HG02763 (cell line): ENCODE measurements at regions not wholly inside any gene's neighbourhood (a gene's known extent, or its start where the extent isn't known, plus 50 kb on each side); places are given as distances from the start of the nearest gene placed in this dataset.
"Not testable (repeated sequence)": the region's sequence is repeated elsewhere in the genome, so short reads cannot be mapped to it uniquely, and the experiment has no call there.

Experiments
- ATAC-seq: cut with Tn5 transposase; IDR thresholded peaks from one replicate; pipeline ENCODE4 v1.9.1; 2021; ENCODE audit warnings: mild to moderate bottlenecking, moderate library complexity; ENCODE audit not compliant: unreplicated experiment

- ATAC-seq, result no peak
Measured at GRCh38 chr18:42306594-42306980, 351.6 kb downstream of the PIK3C3 start.

DNA sequence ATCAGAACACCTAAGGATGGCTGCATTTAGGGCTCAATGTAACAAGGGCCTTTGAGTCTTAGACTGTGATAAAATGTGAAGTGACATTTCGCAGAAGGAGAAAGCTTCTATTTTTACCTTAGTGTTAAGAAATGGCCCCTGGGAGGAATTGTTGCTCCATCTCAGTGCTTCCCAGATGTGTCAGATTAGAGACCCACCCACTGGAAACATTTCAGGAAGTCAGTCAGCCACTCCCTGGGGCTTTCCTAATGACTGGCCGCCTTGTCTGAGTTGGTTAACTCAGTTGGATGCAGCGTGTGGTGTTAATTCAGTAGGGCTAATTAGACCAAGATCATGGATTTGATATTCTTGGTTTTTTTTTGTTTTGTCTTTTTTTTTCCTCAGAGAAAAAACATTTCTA is 355.9 kb downstream of the PIK3C3 start:
- no peak for ATAC-seq

- no peak for ATAC-seq
Measured at GRCh38 chr18:42326752-42327151, 371.7 kb downstream of the PIK3C3 start.

GRCh38 chr18:42328931-42329330 is 373.9 kb downstream of the PIK3C3 start:
- ATAC-seq, result no peak

DNA sequence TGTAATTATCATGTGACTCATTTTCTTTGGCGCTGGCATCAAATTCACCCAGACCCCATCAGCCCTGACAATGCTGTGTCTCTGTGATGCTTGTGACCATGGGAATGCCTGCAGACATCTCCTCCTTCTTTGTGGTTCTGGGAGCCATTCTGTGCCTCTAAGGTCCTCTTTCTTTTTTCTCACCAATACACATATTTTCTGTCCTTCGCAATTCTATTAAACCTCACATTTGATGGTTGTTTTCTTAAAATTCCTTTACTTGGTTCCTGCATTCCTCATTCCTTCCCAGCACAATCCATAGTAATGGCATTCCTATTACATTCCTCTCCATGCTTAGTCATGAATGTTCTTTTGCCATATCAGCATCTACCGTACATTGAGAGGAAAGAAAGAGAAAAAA is 375.3 kb downstream of the PIK3C3 start:
- no peak for ATAC-seq

DNA sequence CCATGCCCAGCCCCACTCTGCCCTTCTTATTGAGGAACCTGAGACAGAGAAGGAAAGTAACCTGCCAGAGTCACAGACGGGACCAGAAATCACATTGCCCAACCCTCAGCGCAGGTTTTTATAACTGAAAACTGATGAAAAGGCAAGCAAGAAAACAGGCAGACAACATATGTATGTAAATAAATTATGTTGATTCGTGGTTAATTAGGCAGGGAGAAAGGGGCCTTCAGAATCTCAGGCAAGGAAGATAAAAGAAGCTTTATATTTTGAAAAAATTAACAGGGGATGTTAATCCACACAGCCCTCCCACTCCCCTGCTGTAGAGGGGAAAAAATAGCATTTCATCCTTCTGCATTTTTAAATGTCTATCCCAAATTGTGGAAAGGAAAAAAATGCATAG is 378.5 kb downstream of the PIK3C3 start:
- no peak for ATAC-seq

DNA sequence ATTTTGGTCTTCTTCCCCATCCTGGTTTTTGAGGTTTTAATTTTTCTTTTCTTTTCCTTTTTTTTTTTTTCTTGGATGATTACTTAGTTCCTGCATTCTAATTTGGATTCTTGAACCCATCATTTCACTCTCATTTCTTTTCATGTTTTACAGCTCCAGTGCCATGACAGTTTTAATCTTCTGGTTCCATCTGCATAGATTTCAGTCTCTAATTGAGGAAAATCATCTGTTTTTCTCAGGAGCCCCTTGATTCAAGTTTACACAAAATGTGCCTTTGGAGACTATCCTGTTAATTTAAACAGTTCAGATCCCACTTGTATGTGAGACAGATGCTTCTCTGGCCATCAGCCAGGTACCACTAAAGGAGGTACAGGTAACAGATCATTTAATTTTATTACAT is 379.9 kb downstream of the PIK3C3 start:
- no peak for ATAC-seq

DNA sequence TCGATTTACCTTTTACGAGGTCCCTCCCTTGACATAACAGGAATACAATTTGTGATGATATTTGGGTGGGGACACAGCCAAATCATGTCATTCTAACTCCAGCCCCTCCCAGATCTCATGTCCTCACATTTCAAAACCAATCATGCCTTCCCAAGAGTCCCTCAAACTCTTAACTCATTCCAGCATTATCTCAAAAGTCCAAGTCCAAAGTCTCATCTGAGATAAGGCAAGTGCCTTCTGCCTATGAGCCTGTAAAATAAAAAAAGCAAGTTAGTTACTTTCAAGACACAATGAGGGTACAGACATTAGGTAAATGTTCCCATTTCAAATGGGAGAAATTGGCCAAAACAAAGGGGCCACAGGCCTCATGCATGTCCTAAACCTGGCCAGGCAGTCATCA is 381.1 kb downstream of the PIK3C3 start:
- no peak for ATAC-seq

DNA sequence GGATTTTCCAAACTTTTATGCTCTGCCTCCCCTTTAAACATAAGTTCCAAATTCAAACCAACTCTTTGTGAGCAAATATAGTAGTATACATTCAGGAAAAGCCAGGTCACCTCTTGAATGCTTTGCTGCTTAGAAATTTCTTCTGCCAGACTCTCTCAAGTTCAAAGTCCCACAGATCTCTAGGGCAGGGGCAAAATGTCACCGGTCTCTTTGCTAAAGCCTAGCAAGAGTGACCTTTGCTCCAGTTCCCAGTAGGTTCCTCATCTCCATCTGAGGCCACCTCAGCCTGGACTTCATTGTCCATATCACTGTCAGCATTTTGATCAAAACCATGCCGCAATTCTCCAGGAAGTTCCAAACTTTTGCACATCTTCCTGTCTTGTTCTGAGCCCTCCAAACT is 382.3 kb downstream of the PIK3C3 start:
- not testable (repeated sequence) for ATAC-seq

- no peak for ATAC-seq
Measured at GRCh38 chr18:42338683-42339082, 383.6 kb downstream of the PIK3C3 start.

GRCh38 chr18:42339372-42339771 is 384.3 kb downstream of the PIK3C3 start:
- ATAC-seq, result no peak

DNA sequence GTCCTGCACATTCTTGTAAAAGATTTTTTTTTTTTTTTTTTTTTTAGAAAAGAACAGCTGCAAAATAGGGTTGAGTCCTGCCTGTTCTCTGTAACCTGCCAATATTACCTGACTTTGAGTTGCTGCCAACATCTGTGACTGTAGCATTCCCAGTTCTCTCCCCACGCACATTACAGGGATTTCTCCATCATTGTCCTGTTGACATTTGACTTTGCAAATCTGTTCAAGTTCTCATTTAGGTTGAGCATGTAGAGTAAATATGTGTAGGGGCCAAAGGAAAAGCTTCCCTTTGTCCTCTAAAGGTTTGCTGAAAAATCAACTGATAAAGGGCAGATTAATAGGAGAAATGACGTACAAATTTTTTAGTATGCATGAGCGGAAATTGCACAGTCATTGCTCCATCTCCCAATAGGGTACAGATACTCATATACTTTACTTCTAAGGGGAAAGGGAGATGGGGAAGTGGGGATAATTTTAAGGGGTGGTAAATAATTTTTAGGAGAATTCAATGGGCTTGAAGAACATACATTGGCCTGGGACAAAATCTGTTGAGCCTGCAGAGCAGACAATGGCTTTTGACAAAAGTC is 385.5 kb downstream of the PIK3C3 start:
- ATAC-seq, result no peak

DNA sequence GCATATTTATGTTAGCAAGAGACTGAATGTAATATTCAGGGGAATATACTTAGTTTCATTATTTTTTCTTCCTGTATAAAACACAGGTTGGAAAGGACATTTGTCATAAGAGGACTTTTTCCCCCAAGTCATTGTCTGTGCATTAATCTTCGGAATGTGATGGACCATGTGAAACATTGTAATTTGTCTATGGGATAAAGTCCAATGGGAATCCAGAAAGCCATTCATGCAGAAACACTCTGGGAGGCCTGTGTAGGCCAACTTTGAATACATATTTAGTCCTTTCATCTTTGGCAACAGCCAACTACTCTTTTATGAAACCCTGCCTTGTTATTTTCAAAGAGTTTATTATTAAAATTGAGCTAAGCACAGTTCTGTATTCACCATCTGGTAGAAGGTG is 386.4 kb downstream of the PIK3C3 start:
- no peak for ATAC-seq

DNA sequence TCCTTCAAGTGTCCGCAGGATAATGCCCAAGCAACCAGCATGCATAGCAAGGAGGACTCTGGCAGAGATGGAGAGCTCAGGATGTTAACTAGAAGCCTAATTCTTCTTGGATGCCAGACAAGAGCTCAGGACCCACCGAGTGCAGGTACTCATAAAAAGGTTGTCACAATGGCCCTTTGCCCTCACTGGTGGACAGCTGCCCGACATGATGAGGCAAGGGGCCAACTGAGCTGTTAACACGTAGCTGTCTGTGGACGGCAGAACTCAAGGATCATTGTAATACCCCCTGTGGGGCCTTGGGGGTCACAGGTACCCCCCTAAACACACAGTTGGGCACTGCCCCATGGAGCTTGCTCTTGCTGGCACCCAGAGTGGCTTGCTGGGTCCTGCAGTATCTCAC is 393.7 kb downstream of the PIK3C3 start:
- ATAC-seq, result no peak

DNA sequence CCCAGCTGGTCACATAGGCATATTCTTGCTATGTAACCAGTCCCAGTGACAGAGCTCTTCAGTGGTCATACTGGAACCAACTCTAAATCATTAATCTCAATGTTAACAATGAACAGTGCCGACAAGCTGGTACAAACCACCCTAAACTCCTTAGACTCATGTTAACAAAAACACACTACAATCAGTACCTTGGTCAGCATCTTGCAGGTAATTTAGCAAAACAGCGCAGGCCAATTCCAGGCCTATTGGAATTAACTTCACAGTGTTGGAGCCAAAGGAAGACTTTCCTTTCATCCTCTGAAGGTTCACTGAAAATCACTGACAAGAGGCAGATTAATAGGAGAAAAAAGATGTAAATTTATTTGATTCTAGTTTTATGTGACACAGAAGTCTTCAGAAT is 396.4 kb downstream of the PIK3C3 start:
- no peak for ATAC-seq

DNA sequence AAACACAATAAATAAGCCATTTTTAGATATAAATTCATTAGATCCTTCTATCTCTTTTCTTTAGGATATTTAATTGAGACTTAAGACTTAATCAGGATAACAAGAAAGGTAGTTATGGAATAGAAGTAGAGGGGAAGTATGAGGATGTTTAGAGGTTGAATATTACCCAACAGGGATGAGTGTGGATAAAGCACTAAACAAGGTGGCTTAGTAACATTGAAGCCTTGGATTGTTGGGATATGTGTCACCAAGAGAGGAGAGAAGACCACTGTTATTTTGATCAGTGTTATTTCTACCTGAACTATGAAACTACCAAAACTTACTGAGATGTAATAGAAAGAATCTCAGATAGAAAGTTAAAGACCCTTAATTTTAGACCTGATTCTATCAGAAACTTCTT is 405.7 kb downstream of the PIK3C3 start:
- no peak for ATAC-seq

GRCh38 chr18:42363446-42364441 is 408.7 kb downstream of the PIK3C3 start:
- no peak for ATAC-seq

DNA sequence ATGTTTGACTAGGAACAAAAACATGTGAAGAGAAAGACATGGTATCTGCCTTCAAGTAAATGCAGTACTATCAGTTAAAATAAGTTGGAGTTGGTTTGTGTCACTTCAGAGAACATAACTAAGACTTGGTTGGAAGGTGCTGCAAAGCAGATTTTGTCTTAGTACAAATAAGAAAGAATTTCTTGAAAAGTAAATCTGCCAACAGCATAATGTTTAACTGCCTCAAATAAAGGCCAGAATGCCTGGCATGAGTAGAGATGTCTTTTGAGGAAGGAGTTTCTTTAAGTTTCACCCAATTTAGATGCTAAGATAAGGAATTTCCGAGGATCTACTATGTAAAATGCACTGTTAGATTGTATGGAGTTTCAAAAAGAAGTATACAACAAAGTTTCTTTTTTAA is 409.7 kb downstream of the PIK3C3 start:
- ATAC-seq, result no peak

DNA sequence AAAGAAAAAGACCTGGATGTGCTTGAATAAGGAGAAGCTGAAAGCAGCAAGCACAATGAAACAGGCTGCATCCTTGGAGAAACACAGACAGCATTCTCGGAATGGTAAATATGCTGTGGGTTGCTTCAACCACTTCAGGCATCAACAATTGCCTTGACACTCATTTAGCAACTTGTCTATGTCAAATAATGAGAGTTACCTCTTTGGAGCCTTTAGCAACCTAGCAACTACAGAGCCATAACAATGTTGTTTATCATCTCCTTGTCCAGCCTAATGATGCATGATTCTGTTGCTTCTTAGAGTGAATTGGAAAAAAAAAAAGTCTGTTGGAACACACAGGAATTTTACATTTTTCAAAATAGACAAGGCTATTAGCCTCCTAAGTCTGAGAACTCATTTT is 410.6 kb downstream of the PIK3C3 start:
- ATAC-seq, result no peak

DNA sequence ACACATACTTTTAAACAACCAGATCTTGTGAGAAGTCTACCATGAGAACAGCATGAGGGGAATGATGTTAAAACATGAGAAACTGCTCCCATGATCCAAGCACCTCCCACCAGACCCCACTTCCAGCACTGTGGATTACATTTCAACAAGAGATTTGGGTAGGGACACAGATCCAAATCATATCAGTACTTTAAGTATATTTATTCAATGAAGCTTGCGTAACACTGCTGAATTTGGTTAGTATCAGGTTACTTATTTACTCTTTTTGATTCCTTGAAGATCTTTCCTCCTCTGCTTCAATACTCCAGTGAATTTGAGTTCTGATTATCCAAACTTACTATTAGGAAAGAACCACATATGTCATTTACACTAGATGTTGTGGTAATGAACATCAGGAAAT is 418.6 kb downstream of the PIK3C3 start:
- ATAC-seq, result no peak

DNA sequence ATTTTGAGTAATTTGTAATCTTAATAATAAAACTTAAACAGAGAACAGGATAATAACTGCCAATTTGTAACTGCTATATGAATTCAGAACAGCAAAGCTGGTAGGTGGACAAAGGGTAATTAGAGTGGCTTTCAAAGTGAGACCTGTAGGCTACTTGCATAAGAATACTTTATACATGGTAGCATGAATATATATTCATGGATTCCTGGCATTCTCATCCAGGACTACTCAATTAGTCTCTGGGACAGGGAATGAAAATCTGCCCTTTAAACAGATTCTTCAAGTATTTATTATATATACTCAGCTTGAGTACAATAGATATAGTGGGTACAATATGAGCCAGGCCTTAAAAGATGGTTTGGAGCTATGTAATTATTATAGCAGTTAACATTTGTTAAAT is 419.9 kb downstream of the PIK3C3 start:
- no peak for ATAC-seq

DNA sequence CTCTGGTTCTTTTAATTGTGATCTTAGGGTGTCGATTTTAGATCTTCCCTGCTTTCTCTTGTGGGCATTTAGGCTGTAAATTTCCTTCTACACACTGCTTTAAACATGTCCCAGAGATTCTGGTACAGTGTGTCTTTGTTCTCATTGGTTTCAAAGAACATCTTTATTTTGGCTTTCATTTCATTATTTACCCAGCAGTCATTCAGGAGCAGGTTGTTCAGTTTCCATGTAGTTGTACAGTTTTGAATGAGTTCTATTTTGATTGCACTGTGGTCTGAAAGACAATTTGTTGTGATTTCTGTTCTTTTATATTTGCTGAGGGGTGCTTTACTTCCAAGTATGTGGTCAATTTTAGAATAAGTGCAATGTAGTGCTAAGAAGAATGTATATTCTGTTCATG is 423.8 kb downstream of the PIK3C3 start:
- ATAC-seq, result not testable (repeated sequence)
